ENCODE measurements at regions not wholly inside any gene's neighbourhood (a gene's known extent, or its start where the extent isn't known, plus 50 kb on each side); places are given as distances from the start of the nearest gene placed in this dataset.

DNA sequence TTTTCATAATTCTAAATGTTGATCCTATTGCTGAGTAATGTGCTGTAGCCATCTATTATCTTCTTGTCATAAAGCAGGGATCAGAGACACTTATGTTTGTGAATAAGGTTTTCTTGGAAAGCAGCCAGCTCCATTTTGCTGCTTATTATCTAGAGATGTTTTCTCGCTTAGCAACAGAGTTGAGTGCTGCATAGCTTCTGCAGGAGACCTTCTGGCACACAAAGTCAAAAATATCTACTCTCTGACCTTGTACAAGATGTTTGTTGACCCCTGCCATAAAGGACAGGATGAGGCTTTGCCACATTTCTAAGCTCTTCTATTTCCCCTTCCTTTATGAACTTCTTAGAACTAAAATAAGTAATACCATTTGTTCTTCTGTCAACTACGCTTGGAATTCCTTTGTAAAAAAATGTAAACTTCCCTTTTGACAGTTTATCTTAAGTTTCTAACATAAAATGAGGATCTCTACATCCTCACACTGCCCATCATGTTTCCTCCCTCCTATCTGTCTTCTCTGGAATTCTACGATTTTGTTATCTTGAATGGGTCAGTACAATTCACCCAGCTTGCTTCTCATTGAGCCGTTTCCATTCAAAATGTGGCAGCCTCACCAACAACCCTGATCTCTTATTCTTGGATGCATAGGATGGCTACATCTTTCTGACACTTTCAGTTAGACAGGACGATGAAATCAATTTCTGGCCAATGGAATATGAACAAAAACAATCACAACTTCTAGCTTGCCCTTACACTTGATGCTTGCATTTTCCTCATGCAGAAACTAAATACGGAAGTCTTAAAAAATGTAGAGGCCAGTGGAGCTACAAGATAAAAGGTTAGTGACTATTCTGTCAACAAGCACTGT lies 1377.0 kb downstream of the SUCLG1 start:
- TF ChIP-seq, protein P1, sequence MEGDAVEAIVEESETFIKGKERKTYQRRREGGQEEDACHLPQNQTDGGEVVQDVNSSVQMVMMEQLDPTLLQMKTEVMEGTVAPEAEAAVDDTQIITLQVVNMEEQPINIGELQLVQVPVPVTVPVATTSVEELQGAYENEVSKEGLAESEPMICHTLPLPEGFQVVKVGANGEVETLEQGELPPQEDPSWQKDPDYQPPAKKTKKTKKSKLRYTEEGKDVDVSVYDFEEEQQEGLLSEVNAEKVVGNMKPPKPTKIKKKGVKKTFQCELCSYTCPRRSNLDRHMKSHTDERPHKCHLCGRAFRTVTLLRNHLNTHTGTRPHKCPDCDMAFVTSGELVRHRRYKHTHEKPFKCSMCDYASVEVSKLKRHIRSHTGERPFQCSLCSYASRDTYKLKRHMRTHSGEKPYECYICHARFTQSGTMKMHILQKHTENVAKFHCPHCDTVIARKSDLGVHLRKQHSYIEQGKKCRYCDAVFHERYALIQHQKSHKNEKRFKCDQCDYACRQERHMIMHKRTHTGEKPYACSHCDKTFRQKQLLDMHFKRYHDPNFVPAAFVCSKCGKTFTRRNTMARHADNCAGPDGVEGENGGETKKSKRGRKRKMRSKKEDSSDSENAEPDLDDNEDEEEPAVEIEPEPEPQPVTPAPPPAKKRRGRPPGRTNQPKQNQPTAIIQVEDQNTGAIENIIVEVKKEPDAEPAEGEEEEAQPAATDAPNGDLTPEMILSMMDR (IDR thresholded peaks at IDR 0.05): no peak

DNA sequence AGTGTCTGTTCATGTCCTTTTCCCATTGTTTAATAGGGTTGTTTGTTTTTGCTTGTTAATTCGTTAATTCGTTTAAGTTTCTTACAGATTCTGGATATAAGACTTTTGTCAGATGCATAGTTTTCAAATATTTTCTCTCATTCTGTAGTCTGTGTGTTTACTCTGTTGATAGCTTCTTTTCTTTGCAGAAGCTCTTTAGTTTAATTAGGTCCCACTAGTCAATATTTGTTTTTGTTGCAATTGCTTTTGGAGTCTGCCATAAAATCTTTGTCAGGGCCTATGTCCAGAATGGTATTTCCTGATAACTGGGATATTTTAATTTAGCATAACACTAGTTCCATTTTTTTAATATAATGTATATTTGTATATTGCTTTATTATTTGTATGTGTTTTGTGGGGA lies 1380.1 kb downstream of the SUCLG1 start:
- TF ChIP-seq, protein P1 (IDR thresholded peaks at IDR 0.05): no peak

DNA sequence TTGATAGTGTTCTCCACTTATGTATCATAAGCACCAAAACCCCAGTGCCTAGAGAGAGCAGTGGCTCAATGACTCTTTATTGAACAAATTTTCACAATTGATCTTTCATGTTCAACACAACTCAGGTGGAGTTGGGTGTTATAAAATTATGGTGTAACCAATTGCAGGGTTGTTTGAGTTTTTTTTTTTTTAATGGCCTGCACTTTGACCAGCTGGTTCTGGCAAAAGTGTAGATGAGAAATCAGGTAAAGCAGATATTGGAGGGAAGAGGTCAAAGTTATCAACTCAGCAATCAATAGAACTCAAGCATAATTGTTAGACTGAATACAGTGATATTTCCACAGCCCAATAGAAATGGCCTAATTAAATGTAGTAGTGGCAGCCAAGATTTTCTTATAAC lies 1386.3 kb downstream of the SUCLG1 start:
- TF ChIP-seq, protein P1 (IDR thresholded peaks at IDR 0.05): no peak

DNA sequence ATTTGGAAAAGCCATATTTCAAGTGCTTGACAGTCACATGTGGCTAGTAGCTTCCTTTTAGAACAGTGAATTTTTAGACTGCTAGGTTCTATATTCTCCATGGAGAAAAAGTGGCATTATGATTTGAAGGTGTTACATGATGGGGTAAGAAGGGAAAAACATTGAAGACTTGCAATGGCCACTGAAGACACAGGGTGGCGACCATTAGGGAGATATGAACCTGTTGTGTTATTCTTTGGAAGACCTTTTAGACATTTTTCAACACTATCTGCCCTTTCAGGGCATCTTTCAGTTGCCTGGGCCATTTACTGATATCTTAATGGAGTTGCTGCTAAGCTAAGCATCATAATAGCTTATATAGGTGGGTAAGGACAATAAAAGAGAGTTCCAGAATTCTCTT lies 1387.2 kb downstream of the SUCLG1 start:
- TF ChIP-seq, protein P1 (IDR thresholded peaks at IDR 0.05): no peak

DNA sequence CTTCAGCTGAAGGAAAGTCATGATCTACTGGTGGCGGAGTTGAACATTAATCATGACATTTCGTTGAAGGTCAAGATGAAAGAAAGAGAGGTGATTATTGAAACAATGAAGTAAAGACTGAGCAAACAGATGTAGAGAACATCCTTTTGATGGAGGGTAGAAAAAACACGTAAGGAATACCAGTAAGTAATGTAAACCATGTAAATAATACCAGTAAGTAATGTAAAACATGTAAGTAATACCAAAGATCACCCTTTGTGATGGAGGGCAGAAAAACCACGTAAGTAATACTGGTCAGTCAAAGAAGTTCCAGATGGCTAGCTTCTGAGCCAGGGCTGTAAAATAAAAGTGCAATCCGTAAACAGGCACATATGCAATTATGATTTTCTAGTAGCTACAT lies 1387.7 kb downstream of the SUCLG1 start:
- TF ChIP-seq, protein P1 (IDR thresholded peaks at IDR 0.05): no peak

DNA sequence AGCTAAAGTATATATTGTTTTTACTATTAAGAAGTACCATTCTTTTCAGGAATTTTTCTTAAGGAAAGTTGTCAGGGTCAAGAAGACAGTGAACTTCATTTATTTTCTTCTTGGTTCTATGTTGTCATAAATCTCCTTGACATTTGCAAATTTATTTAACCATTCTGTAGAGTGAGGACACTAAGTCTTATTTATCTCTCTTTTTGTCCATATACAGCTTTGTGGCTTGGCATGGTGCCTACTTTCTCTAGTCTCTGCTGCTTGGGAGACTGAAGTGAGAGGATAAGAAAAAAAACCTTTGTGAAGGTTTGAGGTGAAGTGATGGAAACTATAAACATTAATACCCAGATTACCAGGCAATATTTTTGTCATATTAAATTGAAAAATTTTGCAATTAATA lies 1389.4 kb downstream of the SUCLG1 start:
- TF ChIP-seq, protein P1 (IDR thresholded peaks at IDR 0.05): no peak

DNA sequence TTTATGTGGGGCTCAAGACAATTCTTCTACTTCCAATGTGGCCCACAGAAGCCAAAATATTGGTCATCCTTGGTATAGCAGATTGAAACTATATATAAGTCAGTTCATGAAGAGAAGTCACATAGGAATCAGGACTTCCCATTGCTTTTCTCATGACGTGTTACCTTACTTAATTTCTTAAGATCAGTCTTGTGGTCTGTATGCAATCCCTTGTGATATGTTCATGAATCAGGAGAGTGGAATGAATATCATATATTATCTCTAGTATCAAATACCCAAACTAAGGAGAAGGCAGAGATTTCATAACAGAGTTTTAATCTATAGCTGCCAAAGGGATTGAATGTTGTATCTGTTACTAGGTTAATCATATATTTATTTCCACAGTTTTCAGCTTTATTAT lies 1390.4 kb downstream of the SUCLG1 start:
- TF ChIP-seq, protein P1 (IDR thresholded peaks at IDR 0.05): no peak
